Activated CD8-positive, alpha-beta memory T cell treated with anti-CD3 and anti-CD28 coated beads for 36 hours (primary cell): ENCODE measurements at regions not wholly inside any gene's neighbourhood (a gene's known extent, or its start where the extent isn't known, plus 50 kb on each side); places are given as distances from the start of the nearest gene placed in this dataset.

Source experiments
- CTCF ChIA-PET: fragments of 350-600 bp; sonication (Branson Sonifier 250); formaldehyde crosslinking; loops from one replicate; lab custom pipeline; 2021; ENCODE audit warnings: antibody characterized with exemption; lab: Charles Lee
- POLR2A ChIA-PET: fragments of 350-600 bp; sonication (Branson Sonifier 250); formaldehyde crosslinking; loops from one replicate; lab custom pipeline; 2021; ENCODE audit warnings: antibody characterized with exemption; lab: Charles Lee

- ChIA-PET POLR2A (no interaction called here), CTCF (no interaction called here)
Measured at GRCh38 chr12:115558281-115558680, 719.2 kb downstream of the MED13L start.

- POLR2A ChIA-PET, result no interaction called here
Measured at GRCh38 chr12:115553622-115554021, 723.9 kb downstream of the MED13L start.

GRCh38 chr12:115543269-115543668 lies 734.2 kb downstream of the MED13L start:
- ChIA-PET POLR2A (no interaction called here), CTCF (no interaction called here)

More at GRCh38 chr12:115553622-115554021, 723.9 kb downstream of the MED13L start:
- CTCF ChIA-PET, result no interaction called here

- ChIA-PET CTCF (no interaction called here), POLR2A (no interaction called here)
Measured at GRCh38 chr12:115542656-115543055, 734.8 kb downstream of the MED13L start.

GRCh38 chr12:115541891-115542421 lies 735.5 kb downstream of the MED13L start:
- ChIA-PET CTCF (no interaction called here), POLR2A (no interaction called here)

- POLR2A ChIA-PET, result no interaction called here
- CTCF ChIA-PET, result no interaction called here
Measured at GRCh38 chr12:115528466-115528865, 749.0 kb downstream of the MED13L start.

GRCh38 chr12:115521771-115522409 lies 755.6 kb downstream of the MED13L start:
- ChIA-PET CTCF (no interaction called here), POLR2A (no interaction called here)

- CTCF ChIA-PET, result no interaction called here
Measured at GRCh38 chr12:115519887-115520286, 757.6 kb downstream of the MED13L start.

GRCh38 chr12:115519359-115519758 lies 758.1 kb downstream of the MED13L start:
- ChIA-PET POLR2A (no interaction called here), CTCF (no interaction called here)

More at GRCh38 chr12:115519887-115520286, 757.6 kb downstream of the MED13L start:
- POLR2A ChIA-PET, result no interaction called here

GRCh38 chr12:115517913-115518312 lies 759.6 kb downstream of the MED13L start:
- ChIA-PET CTCF (no interaction called here), POLR2A (no interaction called here)

- ChIA-PET CTCF (no interaction called here), POLR2A (no interaction called here)
Measured at GRCh38 chr12:115511986-115512711, 765.3 kb downstream of the MED13L start.

- POLR2A ChIA-PET, result no interaction called here
- CTCF ChIA-PET, result no interaction called here
Measured at GRCh38 chr12:115511305-115511704, 766.2 kb downstream of the MED13L start.

GRCh38 chr12:115508990-115509389 lies 768.5 kb downstream of the MED13L start:
- ChIA-PET CTCF (no interaction called here), POLR2A (no interaction called here)

- ChIA-PET CTCF (no interaction called here), POLR2A (no interaction called here)
Measured at GRCh38 chr12:115507951-115508722, 769.4 kb downstream of the MED13L start.

- CTCF ChIA-PET, result no interaction called here
Measured at GRCh38 chr12:115507560-115507889, 770.0 kb downstream of the MED13L start.

GRCh38 chr12:115506822-115507559 lies 770.5 kb downstream of the MED13L start:
- ChIA-PET POLR2A (no interaction called here), CTCF (no interaction called here)

More at GRCh38 chr12:115507560-115507889, 770.0 kb downstream of the MED13L start:
- POLR2A ChIA-PET, result no interaction called here

GRCh38 chr12:115504306-115505290 lies 772.9 kb downstream of the MED13L start:
- CTCF ChIA-PET, result interaction anchor here (0.7 kb wide), 1 partner anchor 13 kb away, joined by 3 read pairs; no protein-coding TSS in a partner anchor
- POLR2A ChIA-PET, result no interaction called here

- ChIA-PET CTCF (no interaction called here), POLR2A (no interaction called here)
Measured at GRCh38 chr12:115500872-115501271, 776.6 kb downstream of the MED13L start.
